HUDEP-2 (cell line): ENCODE measurements at regions not wholly inside any gene's neighbourhood (a gene's known extent, or its start where the extent isn't known, plus 50 kb on each side); places are given as distances from the start of the nearest gene placed in this dataset.

Experiments
- DNase-seq, 76 experiments: peaks; one replicate each; lab custom pipeline; 2025; ENCODE audit not compliant: unreplicated experiment in 76 of 76; lab: John Stamatoyannopoulos, UW

DNA sequence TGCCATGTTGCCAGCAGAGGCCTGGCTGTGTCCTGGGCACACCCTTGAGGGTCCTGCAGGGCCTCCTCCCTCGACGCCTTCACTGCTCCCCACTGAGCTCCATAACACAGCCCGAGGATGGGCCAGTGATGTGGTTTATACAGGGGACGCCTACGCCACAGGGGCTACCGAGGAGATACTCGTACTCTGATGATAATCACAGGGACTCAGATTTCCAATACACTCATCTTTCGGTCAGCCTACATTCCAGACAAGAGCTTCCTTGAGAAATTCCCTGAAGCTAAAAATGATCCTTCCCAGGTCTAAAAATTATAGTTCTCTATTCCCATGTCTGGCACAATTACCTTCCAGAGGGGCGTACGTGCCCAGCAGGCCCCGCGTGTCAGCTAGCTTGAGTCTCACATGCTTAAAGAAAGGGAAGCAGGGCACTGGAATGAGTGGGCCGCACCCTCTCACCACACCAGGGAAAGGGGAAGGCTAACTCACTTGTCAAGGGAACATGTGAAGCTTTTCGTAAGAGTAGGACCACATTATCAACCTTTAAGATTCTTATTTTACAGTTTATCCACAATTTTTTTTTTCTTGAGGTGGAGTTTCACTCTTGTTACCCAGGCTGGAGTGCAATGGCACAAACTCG, 159.5 kb upstream of the NDUFV2 start:
- no peak for DNase-seq

DNA sequence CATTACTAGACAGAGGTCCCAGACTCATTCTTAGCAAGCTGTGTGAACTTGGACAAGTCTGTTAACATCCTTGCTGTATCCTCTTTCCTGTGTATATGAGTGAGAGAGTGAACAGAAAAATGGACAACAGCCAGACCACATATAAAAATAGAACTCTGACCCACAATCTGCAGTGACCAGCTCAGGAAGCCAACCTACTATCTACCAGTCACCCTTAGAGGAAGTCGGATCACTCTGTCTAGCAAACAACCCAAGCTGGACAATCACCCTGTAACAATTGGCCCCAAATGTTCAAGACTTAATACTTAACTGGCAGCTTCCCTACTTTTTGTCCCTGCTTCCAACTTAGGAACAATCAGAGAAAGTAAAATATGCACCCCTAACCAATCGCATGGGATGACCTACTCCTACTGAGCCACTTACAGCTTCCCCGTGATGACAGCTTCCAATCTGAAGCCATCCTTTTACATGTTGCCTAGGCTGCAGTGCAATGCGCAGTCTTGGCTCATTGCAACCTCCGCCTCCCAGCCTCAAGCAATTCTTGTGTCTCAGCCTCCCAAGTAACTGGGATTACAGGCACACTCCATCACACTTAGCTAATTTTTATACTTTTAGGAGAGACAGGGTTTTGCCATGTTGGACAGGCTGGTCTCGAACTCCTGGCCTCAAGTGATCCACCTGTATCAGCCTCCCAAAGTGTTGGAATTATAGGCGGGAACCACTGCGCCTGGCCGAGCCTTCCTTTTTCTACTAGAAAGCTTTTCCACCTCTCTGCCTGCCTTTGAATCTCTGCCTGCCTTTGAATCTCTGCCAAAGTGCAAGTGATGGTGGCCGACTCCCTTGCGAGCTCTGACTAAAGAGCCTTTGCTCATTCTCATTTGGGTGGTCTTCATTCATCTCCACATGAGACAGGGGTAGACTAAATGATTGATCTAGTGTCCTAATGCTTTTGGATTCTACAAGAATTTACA, 158.3 kb upstream of the NDUFV2 start:
- DNase-seq: peak in 8 of 76 experiments; percentile 1 to 59 (median 10)

DNA sequence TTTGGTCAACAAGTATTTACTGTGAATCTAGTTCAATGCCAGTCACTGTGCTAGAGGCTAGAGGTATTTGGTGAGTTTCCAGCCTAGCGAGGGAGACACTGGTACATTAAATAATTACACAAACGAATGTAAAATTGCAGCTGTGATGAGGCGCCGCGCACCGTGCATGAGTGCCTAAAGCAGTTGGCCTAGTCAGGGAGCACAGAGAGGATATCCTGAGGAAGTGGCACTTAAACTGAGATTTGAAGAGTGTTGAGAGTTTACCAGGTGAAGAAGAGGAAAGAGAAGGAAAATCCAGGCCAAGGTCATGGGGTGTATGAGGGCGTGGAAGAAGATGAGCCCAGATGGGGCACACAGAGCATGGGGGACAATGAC, 157.6 kb upstream of the NDUFV2 start:
- no peak for DNase-seq

GRCh38 chr18:8945514-8945913, 157.0 kb upstream of the NDUFV2 start:
- no peak for DNase-seq

GRCh38 chr18:8946066-8946838, 156.2 kb upstream of the NDUFV2 start:
- DNase-seq: no peak

DNA sequence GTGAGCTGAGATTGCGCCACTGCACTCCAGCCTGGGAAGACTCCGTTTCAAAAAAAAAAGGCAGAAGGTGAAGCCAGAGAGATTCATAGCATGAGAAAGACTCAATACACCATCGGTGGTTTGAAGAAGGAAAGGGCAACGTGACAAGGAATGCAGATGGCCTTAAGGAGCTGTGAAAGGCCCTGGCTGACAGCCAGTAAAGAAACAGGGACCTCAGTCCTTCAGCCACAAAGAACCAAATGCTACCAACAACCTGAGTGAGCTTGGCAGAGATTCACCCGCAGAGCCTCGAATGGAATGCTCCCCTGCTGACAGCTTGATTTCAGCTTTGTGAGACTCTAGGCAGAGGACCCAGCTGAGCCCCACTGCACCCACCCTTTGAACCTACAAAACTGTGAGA, 154.9 kb upstream of the NDUFV2 start:
- no peak for DNase-seq

DNA sequence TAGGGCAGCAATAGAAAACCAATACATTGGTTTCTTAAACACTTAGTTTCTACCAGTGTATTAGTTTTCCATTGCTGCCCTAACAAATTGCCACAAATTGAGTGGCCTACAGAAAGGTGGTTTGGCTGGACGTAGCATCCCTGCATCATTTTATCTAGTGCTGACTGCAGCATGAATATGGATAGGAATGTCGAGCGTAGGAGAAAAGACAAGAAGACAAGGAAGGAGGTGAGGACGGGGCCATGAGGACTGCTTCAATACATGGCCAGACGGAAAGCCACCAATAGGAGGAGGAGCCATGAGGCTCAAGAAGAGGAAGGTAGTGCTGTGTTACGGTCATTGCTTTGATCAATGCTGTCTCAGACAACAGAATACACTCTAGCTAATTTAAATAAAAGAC, 154.5 kb upstream of the NDUFV2 start:
- DNase-seq: no peak

- peak in 1 of 76 experiments; percentile 3 for DNase-seq
Observed at GRCh38 chr18:8948471-8949149, 153.9 kb upstream of the NDUFV2 start.

DNA sequence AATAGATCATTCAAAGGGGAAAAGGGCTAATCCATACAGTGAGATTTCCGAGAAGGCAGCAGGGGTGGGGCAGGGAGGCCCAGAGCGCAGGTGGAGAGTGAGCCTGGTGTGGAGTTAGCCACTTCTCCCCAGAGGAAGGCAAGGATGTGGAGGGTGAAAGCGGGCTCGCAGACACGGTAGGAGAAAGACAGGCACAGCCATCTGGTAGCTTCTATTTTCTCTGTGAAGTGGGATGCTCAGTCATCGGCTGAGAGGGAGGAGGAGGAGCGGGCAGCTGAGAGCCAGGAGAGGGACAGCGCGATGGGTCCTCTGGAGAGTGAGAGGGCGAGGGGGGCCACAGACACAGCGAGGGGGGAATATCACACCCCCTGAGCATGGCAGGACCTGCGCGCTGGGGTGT, 153.3 kb upstream of the NDUFV2 start:
- DNase-seq: no peak

- no peak for DNase-seq
Observed at GRCh38 chr18:8951491-8951890, 151.0 kb upstream of the NDUFV2 start.

- no peak for DNase-seq
Observed at GRCh38 chr18:8952174-8952573, 150.3 kb upstream of the NDUFV2 start.

- no peak for DNase-seq
Observed at GRCh38 chr18:8952769-8953760, 149.4 kb upstream of the NDUFV2 start.

DNA sequence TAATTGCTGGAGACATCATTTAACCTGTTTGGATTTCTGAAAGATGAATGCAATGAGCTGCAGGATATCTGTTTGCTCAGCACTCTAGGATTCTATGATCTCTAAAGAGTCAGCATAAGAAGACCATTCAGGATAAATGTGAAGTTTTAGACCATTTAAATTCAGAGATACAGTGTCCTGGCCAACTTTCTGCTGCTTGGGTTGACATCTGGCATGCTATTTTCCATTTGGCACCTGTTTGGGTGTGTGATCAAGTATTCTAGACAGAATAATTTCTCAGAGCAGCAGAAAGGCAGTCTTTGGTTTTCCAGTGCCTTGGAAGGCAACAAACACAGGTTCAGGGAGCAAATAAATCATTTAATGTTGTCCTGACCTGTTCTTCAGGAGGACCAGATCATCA, 144.8 kb upstream of the NDUFV2 start:
- no peak for DNase-seq

- DNase-seq: no peak
Observed at GRCh38 chr18:8958660-8959059, 143.8 kb upstream of the NDUFV2 start.

GRCh38 chr18:8959551-8960135, 142.9 kb upstream of the NDUFV2 start:
- DNase-seq: no peak

DNA sequence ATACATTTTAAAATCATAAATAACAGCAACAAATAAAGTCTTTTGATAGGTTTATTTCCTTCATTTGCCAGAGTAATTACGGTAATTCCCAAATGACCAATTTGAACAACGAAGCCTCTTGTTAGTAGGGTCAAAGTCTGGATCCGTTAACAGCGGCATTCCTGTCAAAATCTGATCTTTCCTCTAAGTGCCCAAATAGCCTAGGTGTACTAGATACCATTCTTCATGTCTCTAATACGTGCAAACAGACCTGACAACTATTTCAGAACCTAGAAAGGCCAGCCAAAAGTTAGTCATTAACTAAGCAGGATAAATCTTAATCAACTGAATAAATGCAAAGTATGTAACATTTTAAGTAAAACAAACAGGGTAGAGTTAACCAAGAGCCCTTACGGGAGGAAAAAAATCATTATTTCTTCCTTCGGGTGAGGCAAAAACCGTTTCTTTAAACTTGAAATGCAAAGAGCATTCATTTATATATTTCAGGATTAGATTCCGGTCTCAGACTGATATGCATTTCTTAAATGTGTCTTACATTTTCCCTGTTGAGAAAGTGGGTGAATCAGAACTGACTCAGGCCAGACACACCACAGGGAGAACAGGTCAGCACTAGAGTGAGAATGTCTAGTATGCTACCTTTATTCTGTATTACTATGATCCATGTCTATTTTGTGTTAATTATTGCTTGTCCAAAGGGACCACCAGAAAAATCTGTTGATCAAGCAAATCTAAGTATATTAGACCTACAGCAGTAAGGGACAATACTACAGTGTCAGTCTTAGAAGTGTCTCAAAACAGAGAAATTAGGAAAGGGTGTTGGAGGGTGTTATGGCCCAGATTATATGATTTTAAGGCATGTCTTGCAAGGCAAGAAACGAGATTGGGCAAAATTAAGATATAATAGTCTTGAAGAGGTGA, 141.5 kb upstream of the NDUFV2 start:
- no peak for DNase-seq

GRCh38 chr18:8962192-8962779, 140.2 kb upstream of the NDUFV2 start:
- DNase-seq: no peak
